Islet precursor cell (in vitro differentiated cells): ENCODE measurements at regions not wholly inside any gene's neighbourhood (a gene's known extent, or its start where the extent isn't known, plus 50 kb on each side); places are given as distances from the start of the nearest gene placed in this dataset.

Experiments used
- DNase-seq: peaks from one replicate; pipeline ENCODE4 v3.0.0-alpha.2; 2018

DNA sequence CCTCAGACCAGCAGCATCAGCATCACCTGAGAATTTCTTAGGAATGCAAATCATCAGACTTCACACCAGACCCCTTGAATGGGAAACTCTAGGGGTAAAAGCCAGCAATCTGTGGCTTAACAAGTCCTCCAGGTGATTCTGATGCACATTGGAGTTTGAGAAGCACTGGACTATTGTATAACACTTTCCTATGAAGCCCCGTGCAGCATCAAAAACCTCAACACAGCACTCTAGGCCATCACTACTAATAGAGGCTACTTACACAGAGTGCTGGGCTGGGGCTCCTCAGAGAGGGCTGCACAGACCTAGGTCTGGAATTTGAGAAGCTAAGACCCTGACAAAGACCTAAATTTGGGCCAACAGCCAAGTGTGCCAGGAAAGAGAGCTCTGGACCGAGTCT lies 95.7 kb upstream of the ARAP3 start:
- DNase-seq: no peak

- DNase-seq: no peak
These were observed 95.1 kb upstream of the ARAP3 start for GRCh38 chr5:141777130-141777529.

DNA sequence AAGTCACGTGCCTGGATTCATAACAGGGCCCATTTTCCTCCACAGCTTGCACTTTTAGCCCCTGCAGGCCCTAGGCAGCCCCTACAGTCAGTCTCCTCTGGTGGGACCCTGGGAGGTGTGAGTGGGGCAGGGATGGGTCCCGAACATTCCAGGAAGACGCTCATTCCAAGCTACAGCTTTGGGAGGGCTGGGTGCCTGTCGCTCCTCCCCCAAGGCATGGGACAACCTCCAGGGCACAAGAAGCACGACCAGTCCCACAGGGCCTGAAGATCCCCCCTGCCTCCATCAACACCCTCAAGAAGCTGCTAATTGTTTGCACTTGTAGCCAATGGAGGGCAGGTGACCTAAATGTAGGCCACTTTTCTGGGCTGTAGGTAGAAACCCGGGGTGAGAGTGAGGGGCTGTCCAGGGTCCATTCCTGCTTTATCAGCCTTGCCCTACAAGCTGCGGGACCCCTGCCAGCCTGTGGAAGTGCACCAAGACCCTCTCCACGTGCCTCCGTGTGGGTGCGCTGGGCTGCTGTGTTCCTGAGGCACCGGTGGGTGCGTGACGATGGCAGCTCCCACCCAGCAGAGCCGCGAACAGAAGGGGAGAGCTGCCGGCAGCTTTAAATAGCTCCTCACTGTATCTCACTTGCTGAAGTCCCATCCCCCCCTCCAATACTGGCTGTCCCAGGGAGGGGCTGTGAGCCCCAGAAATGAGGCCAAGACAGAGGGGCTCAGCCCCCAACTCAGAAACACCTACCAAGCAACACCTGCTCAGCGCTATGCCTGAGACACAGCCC lies 91.9 kb upstream of the ARAP3 start:
- no peak for DNase-seq

DNA sequence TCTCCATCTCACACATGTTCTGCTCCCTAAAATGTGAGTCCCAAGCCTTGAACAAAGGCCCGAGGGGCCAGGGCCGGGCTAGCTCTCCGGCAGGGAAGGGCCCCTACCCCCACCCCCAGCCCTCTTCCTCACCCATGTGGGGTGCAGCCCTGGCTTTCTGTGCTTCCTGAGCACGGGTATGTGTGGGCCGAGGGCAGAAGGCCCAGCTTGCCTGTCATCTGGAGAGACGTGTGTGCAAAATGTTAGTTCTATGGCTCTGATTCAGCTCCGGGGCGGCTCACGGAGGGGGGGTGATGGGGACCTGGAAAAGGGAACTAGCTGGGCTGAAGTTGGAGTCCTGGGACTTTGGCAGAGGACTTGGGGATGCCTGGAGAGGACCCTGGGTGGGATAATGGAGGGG lies 90.3 kb upstream of the ARAP3 start:
- DNase-seq: no peak

GRCh38 chr5:141771562-141771961 lies 89.5 kb upstream of the ARAP3 start:
- no peak for DNase-seq

DNA sequence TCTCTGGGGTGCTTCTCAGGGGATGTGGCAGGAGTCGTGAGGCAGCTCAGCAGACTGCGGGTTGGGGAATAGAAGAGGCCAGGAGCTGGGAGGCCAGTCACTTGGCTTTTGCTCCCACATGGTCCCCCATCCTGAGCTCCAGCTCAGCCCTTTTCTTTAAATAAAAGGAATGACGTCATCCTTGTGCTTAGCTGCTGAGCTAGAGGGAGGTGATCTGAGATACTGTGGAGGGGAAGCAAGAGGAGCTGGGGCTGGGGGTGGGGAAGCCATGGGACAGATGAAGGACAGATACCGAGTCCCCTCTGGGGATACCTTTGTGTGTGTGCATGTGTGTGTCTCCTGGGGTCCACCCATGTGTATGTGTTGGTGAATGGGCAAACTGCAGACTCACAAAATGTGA lies 89.0 kb upstream of the ARAP3 start:
- no peak for DNase-seq

- DNase-seq: no peak
These were observed 87.6 kb upstream of the ARAP3 start for GRCh38 chr5:141769671-141770070.

DNA sequence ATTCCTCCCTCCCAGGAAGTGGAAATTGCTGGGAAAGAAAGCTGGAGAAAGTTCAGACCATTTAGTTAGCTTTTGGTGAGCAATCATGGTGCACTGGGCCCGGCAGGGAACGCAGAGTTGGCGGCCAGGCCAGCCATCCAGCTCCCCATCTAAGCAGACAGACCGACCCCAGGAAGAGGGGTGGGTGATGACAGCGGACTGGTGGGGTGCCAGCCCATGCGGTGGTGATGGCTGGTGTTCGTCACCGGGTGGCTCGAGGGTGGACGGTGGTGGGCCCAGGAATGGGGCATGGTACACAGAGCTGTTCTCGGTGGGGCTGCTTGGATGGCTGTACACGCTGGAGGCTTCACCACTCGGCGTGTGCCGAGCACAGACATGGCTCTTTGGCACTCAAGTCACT lies 85.6 kb upstream of the ARAP3 start:
- DNase-seq: no peak

- no peak for DNase-seq
These were observed 84.0 kb upstream of the ARAP3 start for GRCh38 chr5:141765896-141766551.

GRCh38 chr5:141763541-141763940 lies 81.5 kb upstream of the ARAP3 start:
- DNase-seq: no peak

GRCh38 chr5:141762790-141763368 lies 80.8 kb upstream of the ARAP3 start:
- DNase-seq: no peak

DNA sequence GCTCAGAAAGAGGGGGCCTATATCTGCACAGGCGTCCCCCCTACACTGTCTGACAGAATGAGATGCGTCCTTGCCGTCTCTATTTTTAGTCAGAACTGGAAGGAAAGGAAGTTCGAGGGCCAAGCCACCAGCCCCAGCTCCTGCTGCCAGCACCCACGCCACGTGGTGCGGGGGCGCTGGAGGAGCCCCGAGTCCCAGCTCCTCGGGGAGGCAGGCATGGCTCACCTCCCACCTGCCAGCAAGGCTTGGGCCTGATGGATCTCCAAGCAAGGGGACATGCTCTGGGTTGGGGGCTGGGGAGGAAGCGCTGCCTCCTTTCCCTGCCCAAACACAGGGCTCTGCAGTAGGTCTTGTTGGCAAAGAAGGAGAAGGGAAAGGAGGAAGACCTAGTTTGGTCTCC lies 80.3 kb upstream of the ARAP3 start:
- DNase-seq: no peak

DNA sequence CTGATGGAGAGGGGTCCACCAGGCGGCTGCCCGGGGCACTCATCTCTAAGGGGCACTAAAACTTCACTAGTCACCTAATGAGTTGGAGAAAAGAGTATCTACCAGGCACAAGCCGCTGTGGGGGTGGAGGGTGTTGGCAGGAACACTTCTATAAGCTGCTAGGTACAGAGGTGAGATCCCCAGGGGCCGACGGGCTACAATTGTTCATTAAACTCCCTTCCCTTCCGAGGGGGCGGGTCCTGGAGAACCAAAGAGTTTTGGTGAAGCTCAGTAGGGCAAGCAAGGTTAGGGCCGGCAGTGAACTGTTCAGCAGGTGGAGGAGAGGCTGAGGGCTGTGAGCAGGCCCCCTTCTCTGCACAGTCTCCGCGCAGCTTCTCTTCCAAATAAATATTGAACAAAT lies 78.7 kb upstream of the ARAP3 start:
- no peak for DNase-seq

- no peak for DNase-seq
These were observed 78.2 kb upstream of the ARAP3 start for GRCh38 chr5:141760193-141760592.

- peak; percentile 67 for DNase-seq
These were observed 76.4 kb upstream of the ARAP3 start for GRCh38 chr5:141758310-141758998.

DNA sequence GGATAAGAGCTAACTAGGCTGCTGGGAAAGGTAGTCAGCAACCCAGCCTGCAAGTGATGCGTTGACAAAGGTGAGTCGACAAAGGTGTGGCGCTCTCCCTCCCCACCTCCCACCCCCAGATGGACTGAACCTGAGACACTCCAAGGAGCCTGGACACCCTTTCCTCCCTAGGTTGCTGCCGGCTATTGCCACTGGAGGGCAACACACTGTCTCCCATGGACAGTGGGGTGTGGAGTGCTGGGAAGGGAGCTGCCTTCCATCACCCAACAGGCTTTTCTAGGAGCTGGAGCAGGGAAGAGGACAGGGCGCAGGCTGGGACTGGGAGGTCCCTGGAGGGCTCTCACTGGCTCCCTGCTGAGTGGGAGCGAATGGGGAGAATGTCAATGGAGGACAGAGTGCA lies 75.4 kb upstream of the ARAP3 start:
- peak; percentile 86 for DNase-seq

DNA sequence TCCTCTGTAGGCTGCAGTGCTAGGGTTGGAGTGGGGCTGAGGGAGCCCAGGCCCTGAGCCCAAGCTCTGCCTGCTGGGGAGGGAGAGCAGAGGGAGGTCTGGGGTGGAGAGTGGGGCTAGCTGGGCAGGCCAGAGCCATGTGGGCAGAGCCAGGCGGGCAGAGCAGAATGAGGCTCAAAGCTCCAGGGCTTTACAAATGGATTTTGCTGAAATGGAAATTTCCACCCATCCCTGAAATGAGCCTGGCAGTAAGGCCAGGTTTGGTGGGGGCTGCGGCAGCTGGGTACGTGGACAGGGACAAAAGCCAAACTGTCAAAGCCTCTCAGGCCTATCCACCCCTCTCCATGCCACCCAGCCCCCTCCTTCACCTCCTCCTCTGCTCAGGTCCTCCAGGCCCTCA lies 74.2 kb upstream of the ARAP3 start:
- no peak for DNase-seq

GRCh38 chr5:141753971-141754713 lies 72.1 kb upstream of the ARAP3 start:
- DNase-seq: peak; percentile 78

DNA sequence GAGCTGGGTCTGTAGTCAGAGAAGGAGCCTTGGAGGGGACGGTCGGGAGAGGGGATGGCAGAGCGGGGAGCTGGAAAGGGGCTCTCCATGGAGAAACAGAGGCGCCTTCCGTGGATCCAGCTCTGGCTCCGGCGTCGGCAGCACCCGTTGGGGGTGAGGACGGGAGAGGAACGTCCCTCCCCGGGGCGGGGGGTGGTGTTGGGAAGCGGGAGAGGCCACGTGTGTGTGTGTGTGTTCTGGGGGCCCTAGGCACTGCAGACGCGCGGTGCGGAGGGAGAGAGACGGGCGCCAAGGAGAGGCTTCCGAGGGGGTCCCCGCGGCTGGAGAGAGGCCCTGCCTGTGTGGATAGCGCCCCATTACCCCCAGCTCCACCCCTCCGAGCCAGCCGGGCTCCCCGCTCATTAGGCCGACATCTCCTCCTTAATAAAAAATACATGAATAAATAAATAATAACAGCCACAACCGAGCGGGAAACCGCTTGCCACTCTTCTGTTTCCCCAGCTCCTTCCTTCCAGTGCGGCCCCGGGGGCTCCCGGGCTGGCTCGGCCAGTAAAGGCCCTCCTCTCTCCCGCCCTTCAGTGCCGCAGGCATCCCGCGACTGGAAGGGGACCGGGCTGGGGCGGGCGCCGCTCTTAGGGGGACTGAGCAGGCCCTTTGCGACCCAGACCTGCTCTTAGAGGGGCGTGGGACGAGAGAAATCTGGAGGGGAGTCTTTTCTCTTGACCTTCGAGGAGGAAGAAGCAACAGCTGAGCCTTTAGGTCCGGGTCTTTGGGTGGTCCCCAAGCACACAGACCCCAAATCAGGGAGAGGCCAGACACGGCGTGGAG lies 71.3 kb upstream of the ARAP3 start:
- no peak for DNase-seq

- peak; percentile 89 for DNase-seq
These were observed 65.4 kb upstream of the ARAP3 start for GRCh38 chr5:141747152-141748141.

DNA sequence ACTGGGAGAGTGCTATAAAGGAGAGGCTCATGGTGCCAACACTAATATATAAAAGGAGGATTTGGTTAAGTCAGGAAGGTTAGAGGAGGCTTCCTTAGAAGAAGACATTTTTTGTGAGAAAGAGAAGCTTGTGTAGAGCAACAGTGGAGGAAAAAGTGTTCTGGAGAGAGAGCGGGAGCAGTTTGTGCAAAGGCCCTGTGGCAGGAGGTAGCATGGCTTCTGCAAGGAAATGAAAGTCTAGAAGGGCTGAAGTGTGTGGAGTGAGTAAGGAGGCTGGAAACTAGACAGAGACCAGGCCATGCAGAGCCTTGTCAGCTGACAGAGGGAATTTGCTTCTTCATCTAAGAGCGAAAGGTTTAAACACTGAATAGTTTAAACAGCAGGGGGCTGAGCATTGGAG lies 64.4 kb upstream of the ARAP3 start:
- no peak for DNase-seq
